Kidney (tissue), 13 donors: ENCODE measurements at regions not wholly inside any gene's neighbourhood (a gene's known extent, or its start where the extent isn't known, plus 50 kb on each side); places are given as distances from the start of the nearest gene placed in this dataset.

Source experiments
- DNase-seq, 5 donors: peaks; one replicate each; pipeline ENCODE4 v3.0.0-alpha.2; 2013 to 2020
- FAIRE-seq: peaks from 2 replicates; lab custom pipeline; 2012; peaks lifted over from hg19 to GRCh38; lab: Jason Lieb, UNC
- H3K27ac ChIP-seq, 2 donors: one replicate each; pipeline ENCODE4 v1.7.0; 2013; ENCODE audit warnings: low read depth in 2 of 2, low read length in 2 of 2, inconsistent platforms in 1 of 2
- H3K27me3 ChIP-seq: one replicate; pipeline ENCODE4 v1.7.1; 2013; ENCODE audit warnings: low read length, inconsistent platforms; ENCODE audit not compliant: control insufficient read depth, insufficient read depth
- H3K36me3 ChIP-seq, 3 donors: one replicate each; pipeline versions ENCODE4 v1.7.0 to v1.7.1; 2013; ENCODE audit warnings: low read length in 3 of 3, control low read depth in 1 of 3, inconsistent platforms in 1 of 3; ENCODE audit not compliant: insufficient read depth in 3 of 3, control insufficient read depth in 2 of 3
- H3K4me1 ChIP-seq, 3 donors: one replicate each; pipeline versions ENCODE4 v1.7.0 to v1.7.1; 2013; ENCODE audit warnings: low read length in 3 of 3, inconsistent platforms in 1 of 3, low read depth in 1 of 3; ENCODE audit not compliant: control insufficient read depth in 2 of 3, insufficient read depth in 2 of 3
- H3K4me3 ChIP-seq, 3 donors: one replicate each; pipeline versions ENCODE4 v1.7.0 to v1.8.1; 2013; ENCODE audit warnings: low read length in 3 of 3, control low read depth in 1 of 3, inconsistent platforms in 1 of 3
- H3K9ac ChIP-seq, 3 donors: one replicate each; pipeline versions ENCODE4 v1.7.0 to v1.7.1; 2013; ENCODE audit warnings: low read length in 3 of 3, control low read depth in 1 of 3, inconsistent platforms in 1 of 3
- H3K9me3 ChIP-seq, 3 donors: one replicate each; pipeline versions ENCODE4 v1.7.0 to v1.7.1; 2013; ENCODE audit warnings: low read length in 3 of 3, control low read depth in 1 of 3, inconsistent platforms in 1 of 3; ENCODE audit not compliant: control insufficient read depth in 2 of 3, insufficient read depth in 1 of 3
- CTCF ChIP-seq: IDR thresholded peaks from 3 replicates; pipeline ENCODE4 v1.5.1; 2012; ENCODE audit warnings: mild to moderate bottlenecking, moderate library complexity, borderline replicate concordance; ENCODE audit not compliant: insufficient read depth; ENCODE audit errors: extremely low read depth
- intact Hi-C: fragments of 100-400 bp; cut with DNase I; formaldehyde crosslinking; loops from one replicate; pipeline ENCODE4 v1.11.1; 2022
- donor health status: control.
- donor health status: control.
- donor health status: control.
- donor health status: control.
- donor health status: control.
- donor health status: DM: yes; HTN: yes; CAD: no.
- donor health status: Normal renal cell carcinoma (clear cell type).

- DNase-seq, result peak in 3 of 5 donors; percentile 70 to 83 (median 79)
- Histone ChIP-seq H3K4me1 (peaks cover 0 to 13% (median 10%) of the 10 kb centered on the region in 3 donors), H3K9me3 (peaks cover 0 to 6% (median 0%) of the 10 kb centered on the region in 3 donors), H3K27ac (peak overlapping the region in 1 of 2 donors; percentile 22), H3K4me3 (peak overlapping the region in 1 of 3 donors; percentile 3), H3K9ac (no peak overlapping the region), H3K36me3 (no peaks in the 10 kb centered on the region), H3K27me3 (no peaks in the 10 kb centered on the region)
- intact Hi-C loops, result no loop called here
- peak; percentile 83 for FAIRE-seq
- no peak for TF ChIP-seq CTCF
Measured at GRCh38 chr6:17032988-17033634, 68.7 kb upstream of the STMND1 start.

- H3K36me3 ChIP-seq, result no peaks in the 10 kb centered on the region
- intact Hi-C loops, result no loop called here
- no peak for DNase-seq
- H3K27ac ChIP-seq, result no peak overlapping the region
- H3K9me3 ChIP-seq, result peaks cover 0 to 4% (median 0%) of the 10 kb centered on the region in 3 donors
- no peak for TF ChIP-seq CTCF
- H3K4me3 ChIP-seq, result peak overlapping the region in 1 of 3 donors; percentile 3
- H3K4me1 ChIP-seq, result peaks cover 0 to 13% (median 10%) of the 10 kb centered on the region in 3 donors
- H3K27me3 ChIP-seq, result no peaks in the 10 kb centered on the region
- no peak for FAIRE-seq
- H3K9ac ChIP-seq, result no peak overlapping the region
Measured at GRCh38 chr6:17032590-17032987, 69.3 kb upstream of the STMND1 start.

- Histone ChIP-seq H3K27me3 (no peaks in the 10 kb centered on the region), H3K9me3 (no peaks in the 10 kb centered on the region), H3K4me3 (no peak overlapping the region), H3K4me1 (peaks cover 0 to 13% (median 10%) of the 10 kb centered on the region in 3 donors), H3K36me3 (no peaks in the 10 kb centered on the region), H3K9ac (no peak overlapping the region), H3K27ac (no peak overlapping the region)
- TF ChIP-seq CTCF, result no peak
- intact Hi-C loops, result no loop called here
- DNase-seq, result no peak
- no peak for FAIRE-seq
Measured at GRCh38 chr6:17031961-17032360, 69.9 kb upstream of the STMND1 start.
